Left cardiac atrium (tissue), 4 donors: ENCODE measurements at regions not wholly inside any gene's neighbourhood (a gene's known extent, or its start where the extent isn't known, plus 50 kb on each side); places are given as distances from the start of the nearest gene placed in this dataset.

Experiments
- ATAC-seq, 2 donors: fragments of 200-7000 bp; cut with Tn5 transposase; one replicate each; pipeline ENCODE4 v1.9.1; 2020; ENCODE audit warnings: mild to moderate bottlenecking in 2 of 2, moderate library complexity in 2 of 2
- DNase-seq: peaks from one replicate; pipeline ENCODE4 v3.0.0-alpha.2; 2020
- intact Hi-C, 2 donors: fragments of 100-400 bp; cut with DNase I; formaldehyde crosslinking; loops; one replicate each; pipeline versions ENCODE4 v1.14.1 to v1.15.1; 2022 to 2023
- donor health status: DM: no; HTN: yes; CAD: no.
- donor health status: DM: no; HTN: yes; CAD: no; lungs with severe emphysema.
- donor health status: DM: yes; HTN: yes; CAD: no.
- donor health status: Dilated cardiomyopathy.

- no peak for DNase-seq
- ATAC-seq, result no peak
- intact Hi-C loops, result no loop called here
These were observed 70.4 kb downstream of the RCN1 start for GRCh38 chr11:32161293-32161692.

GRCh38 chr11:32162351-32162750 lies 71.5 kb downstream of the RCN1 start:
- ATAC-seq (no peak), DNase-seq (no peak)
- intact Hi-C loops, result no loop called here

- DNase-seq, result no peak
- intact Hi-C loops, result no loop called here
- no peak for ATAC-seq
These were observed 72.0 kb downstream of the RCN1 start for GRCh38 chr11:32162906-32163305.

GRCh38 chr11:32163557-32163956 lies 72.7 kb downstream of the RCN1 start:
- intact Hi-C loops, result no loop called here

DNA sequence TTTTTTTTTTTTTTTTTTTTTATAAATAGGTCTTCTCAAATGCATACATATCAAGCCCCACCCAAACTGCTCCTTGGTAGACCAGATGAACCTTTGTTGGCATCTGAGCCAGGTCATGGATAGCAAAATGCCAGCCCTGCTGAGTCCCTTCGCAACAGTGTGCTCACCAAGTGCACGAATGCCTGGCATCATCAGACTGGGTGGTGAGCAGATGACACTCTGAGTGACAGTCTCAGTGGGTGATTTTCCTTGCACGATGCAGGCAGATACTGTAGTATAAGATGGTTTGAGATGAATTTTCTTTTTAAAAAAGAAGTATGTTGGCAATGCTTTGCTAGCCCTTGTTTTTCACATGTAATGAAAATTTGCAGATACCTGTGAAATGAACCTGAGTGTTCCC lies 74.0 kb downstream of the RCN1 start:
- intact Hi-C loops, result no loop called here
- no peak for ATAC-seq

More at GRCh38 chr11:32163557-32163956, 72.7 kb downstream of the RCN1 start:
- ATAC-seq (no peak), DNase-seq (no peak)

DNA sequence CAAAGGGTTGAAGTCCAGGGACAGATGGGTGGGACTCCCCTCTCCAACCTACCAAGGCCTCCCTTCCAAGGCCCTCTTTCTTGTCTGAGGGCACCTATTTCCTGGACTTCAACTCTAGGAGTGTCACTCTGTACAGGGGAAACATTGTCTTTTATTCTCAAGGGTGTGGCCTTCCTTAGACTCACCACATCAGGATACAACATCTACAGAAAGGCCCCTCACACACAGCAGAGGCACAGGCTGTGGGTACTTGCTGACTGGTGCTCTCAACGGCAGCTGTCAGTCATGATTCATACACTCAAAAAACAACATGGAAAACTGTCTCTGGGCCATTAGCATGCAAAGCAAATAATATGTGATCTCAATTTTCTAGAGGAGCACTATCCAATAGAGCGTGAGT lies 78.0 kb downstream of the RCN1 start:
- ATAC-seq (no peak), DNase-seq (no peak)
- intact Hi-C loops, result no loop called here

More for the DNA sequence above, 74.0 kb downstream of the RCN1 start:
- no peak for DNase-seq

DNA sequence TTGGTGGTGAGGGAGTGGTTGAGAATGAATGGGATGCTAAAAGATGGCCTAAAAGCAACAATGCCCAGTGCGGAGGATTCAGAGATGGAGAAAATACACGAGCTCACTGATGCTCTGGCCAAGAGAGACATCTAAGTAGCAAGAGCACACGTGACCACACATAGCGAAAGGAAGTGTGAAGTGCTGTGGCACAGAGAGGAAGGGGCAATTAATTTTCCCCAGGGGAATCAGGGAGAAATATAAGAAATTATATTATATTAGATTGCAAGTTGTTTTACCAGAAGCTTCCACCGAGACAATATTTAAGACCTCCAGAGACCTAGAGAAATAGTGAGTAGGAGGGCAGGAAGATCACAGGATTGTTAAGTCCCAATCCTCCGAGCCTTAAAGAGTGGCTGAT lies 80.6 kb downstream of the RCN1 start:
- ATAC-seq (no peak), DNase-seq (no peak)
- intact Hi-C loops, result loop anchor here in 1 of 2 donors (5.0 kb wide), 1 partner anchor 1064 kb away; no protein-coding TSS in a partner anchor

GRCh38 chr11:32172041-32172847 lies 81.4 kb downstream of the RCN1 start:
- no peak for DNase-seq
- intact Hi-C loops, result loop anchor here in 1 of 2 donors (5.0 kb wide), 1 partner anchor 1065 kb away; no protein-coding TSS in a partner anchor
- no peak for ATAC-seq

DNA sequence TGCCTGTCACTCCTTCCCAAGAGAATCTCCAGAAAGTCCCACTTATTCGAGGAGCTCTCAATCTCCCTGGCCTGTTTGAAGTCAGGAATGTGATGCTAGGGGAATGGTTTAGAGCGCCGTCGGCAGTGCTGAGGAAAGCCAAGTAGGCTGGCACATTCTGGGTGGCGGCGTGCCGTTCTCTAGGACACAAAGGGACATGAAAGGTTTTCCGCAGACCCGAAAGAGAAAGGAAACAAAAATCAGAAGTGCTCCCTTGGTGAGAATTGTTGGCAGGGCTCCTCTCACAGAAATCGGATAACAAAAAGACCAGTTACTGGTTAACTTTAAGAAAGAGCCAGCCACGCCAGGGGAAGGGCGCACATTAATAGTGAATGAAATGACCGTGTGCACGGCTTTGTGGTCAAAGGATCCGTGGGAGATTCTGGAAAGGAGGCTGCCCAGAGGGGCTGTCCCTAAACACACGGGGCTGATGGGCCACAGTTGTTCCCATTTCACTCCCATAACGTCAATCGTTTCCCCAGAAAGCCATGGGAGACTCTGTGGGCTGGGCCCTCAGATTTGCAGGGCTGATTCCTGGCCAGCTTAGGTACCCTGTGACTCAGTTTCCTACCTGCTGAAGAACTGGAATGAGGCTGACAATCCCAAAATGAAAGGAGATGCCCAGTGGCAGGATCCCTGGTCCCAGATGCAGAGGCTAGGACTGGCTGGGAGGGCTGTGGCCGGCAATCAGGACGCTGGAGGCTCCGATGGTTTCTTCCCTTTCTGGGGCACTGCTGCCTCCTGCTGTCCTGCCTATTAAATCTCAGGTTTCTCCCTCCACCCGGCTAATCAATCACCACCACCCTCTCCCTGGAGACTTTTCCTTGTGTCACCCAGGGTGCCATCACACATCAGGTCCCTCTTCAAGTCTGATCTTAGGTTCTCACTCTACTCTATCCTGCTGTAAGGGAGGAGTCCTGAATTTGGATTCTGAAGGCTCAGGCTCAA lies 82.3 kb downstream of the RCN1 start:
- intact Hi-C loops, result loop anchor here in 1 of 2 donors (1.0 to 5.0 kb wide), 2 partner anchors 121 to 1066 kb away; no protein-coding TSS in a partner anchor
- DNase-seq, result peak; percentile 65

GRCh38 chr11:32173977-32174376 lies 83.1 kb downstream of the RCN1 start:
- intact Hi-C loops, result loop anchor here (1.0 to 5.0 kb wide), 3 partner anchors 122 to 1067 kb away; no protein-coding TSS in a partner anchor
- ATAC-seq (no peak), DNase-seq (no peak)

More for the DNA sequence above, 82.3 kb downstream of the RCN1 start:
- peak; percentile 86 to 88 for ATAC-seq

- intact Hi-C loops, result loop anchor here in 1 of 2 donors (5.0 kb wide), 1 partner anchor 939 kb away; no protein-coding TSS in a partner anchor
- ATAC-seq (peak; percentile 63 to 68), DNase-seq (peak; percentile 73)
These were observed 85.5 kb downstream of the RCN1 start for GRCh38 chr11:32176223-32176934.

DNA sequence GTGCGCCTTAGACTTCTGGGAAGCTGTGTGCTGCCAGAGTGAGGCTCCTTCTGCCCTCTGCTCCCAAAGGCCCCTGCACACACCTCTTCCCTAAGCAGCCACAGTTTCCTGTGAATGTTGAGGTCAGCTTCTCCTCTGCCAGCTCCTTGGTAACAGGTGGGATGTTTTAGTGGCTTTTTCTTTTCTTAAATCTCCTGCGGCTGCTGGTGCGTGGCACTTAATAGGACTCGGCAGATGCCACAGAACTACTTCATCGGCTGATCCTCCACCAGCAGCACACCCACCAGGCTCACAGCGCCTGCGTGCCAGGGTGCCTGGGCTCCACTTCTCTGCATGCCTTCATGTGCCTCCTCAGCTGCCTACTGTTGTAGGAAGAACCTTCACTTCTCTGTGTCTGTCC lies 87.8 kb downstream of the RCN1 start:
- ATAC-seq, result no peak
- DNase-seq, result no peak
- intact Hi-C loops, result loop anchor here in 1 of 2 donors (5.0 kb wide), 1 partner anchor 941 kb away; no protein-coding TSS in a partner anchor

DNA sequence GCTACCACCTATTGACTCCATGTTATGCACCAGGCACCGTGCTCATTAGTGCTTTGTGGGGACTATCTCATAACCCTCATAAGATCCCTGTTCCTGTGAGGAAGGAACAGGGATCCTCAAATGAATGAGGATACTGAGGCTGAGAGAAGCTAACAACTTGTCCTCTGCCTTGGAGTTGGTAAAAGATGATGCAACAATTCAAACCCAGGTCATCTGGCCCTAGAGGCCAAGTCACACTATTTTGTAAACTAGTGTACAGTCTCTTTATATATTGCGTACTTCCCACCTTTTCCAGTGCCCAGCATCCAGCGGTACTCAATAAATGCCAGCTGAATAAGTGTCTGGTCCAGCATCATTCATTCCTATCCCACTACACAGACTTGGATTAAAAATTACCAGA lies 92.6 kb downstream of the RCN1 start:
- ATAC-seq, result no peak
- intact Hi-C loops, result no loop called here
- DNase-seq, result no peak

DNA sequence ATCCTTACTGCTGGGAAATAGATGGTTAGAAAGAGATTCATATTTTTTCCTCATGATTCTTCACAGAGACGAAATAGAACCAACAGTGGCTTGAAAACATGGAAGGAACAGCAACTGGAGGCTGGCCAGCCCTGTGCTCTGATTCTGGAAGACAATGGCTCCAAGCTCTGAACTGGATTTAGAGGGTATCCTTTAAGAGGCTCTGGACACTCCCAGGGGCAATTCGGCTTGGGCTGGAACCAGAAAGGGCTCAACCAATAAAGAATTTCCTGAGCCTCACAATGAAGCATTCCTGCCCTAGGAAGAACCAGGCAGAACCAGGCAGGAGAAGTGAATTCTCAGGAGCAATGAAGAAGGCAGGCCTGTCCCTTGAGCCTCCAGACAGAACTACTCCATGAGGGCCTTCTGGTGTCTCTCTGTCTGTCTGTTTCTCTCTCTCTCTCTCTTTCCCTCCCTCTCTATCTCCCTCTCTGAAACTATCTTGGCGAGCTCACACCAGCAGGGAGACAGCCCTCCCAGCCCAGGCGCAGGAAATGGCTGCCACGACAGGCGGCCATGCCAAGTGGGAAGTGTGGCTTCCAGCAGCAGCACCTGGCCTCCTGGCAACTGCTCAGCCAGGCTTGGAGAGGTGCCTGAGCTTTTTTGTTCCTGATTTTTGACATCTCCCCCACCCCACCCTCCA lies 93.3 kb downstream of the RCN1 start:
- DNase-seq, result no peak
- intact Hi-C loops, result no loop called here
- ATAC-seq, result peak; percentile 57 to 61

- ATAC-seq (no peak), DNase-seq (no peak)
- intact Hi-C loops, result no loop called here
These were observed 94.0 kb downstream of the RCN1 start for GRCh38 chr11:32184723-32185376.

DNA sequence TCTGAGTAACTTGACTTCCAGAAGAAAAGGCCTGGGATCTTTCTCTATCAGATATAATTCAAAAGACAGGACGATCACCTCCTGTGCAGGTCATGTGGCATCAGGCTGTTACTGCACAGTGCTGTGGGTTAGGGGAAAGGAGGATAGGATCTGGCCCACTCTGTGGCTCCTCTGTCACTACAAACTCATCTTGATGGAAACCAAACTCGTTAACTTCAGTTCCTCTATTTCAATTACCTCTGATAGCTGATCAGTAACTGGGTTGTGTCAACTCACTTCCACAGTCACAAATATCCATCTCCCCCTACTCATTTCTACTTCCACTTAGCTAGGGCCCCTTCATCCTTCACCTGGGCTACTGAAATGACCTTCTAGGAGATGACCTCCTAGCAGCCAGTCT lies 95.2 kb downstream of the RCN1 start:
- DNase-seq, result no peak
- ATAC-seq, result no peak
- intact Hi-C loops, result no loop called here

DNA sequence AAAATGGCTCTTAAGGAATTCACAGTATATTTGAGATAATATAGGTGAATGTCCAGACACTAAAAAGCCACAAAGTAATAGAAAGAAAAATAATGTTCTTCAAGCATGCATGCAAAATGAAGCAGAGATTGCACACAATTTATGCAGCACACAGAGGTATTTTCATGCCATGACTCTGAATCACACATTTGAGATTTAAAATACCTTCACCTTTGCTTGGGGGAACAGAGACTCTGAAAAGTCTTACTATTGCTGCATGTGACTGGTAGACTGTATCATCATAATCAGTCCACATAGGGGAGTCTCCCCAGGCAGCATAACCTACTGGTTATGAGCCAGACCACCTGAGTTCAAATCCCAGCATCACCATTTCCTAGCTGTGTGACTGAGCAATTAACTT lies 96.2 kb downstream of the RCN1 start:
- intact Hi-C loops, result no loop called here
- no peak for ATAC-seq
- DNase-seq, result no peak

GRCh38 chr11:32188785-32189184 lies 97.9 kb downstream of the RCN1 start:
- DNase-seq (no peak), ATAC-seq (no peak)
- intact Hi-C loops, result no loop called here
